ENCODE measurements at regions not wholly inside any gene's neighbourhood (a gene's known extent, or its start where the extent isn't known, plus 50 kb on each side); places are given as distances from the start of the nearest gene placed in this dataset.

DNA sequence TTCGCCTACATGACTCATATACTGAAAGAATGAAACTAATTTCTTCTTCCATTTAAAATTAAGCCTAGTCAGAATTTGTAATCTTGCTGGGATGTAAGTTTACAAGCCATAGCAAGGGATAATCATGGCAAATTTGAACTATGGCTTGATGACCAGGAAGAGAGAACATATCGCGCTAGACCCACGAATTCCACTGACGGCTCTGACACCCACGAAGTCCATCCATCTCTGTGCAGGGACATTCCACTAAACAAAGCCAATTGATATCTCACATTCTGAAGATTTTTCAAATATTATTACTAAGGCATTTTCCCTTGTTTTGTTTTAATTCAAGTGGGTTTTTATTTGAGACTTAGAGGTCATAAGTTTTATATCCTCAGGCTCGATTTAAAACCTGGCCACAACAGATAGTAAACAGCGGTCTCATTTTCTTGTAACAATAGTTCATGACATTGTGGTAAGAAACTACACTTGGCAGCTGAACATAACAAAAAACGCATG is 113.0 kb downstream of the QPCT start:
- no peak overlapping the region for H3K9ac ChIP-seq (ENCODE audit: low read length)
- H3K4me3 ChIP-seq (ENCODE audit: low read length), result no peak overlapping the region
- peaks cover 28% of the 10 kb centered on the region for H3K4me1 ChIP-seq (ENCODE audit: control insufficient read depth, insufficient read depth, low read length)
- no peak overlapping the region for H3K27ac ChIP-seq (ENCODE audit: low read depth, low read length)
- no peaks in the 10 kb centered on the region for H3K27me3 ChIP-seq (ENCODE audit: control insufficient read depth, insufficient read depth, low read length)
- H3K36me3 ChIP-seq (ENCODE audit: control insufficient read depth, insufficient read depth, low read length), result no peaks in the 10 kb centered on the region

- Histone ChIP-seq H3K4me1 (ENCODE audit: control insufficient read depth, insufficient read depth, low read length) (peaks cover 28% of the 10 kb centered on the region), H3K27me3 (ENCODE audit: control insufficient read depth, insufficient read depth, low read length) (no peaks in the 10 kb centered on the region), H3K4me3 (ENCODE audit: low read length) (no peak overlapping the region), H3K9ac (ENCODE audit: low read length) (no peak overlapping the region), H3K27ac (ENCODE audit: low read depth, low read length) (no peak overlapping the region), H3K36me3 (ENCODE audit: control insufficient read depth, insufficient read depth, low read length) (no peaks in the 10 kb centered on the region)
Measured at GRCh38 chr2:37458133-37458532, 113.7 kb downstream of the QPCT start.

- H3K4me1 ChIP-seq (ENCODE audit: control insufficient read depth, insufficient read depth, low read length), result peaks cover 28% of the 10 kb centered on the region
- H3K27ac ChIP-seq (ENCODE audit: low read depth, low read length), result peak overlapping the region; percentile 86
- no peak overlapping the region for H3K4me3 ChIP-seq (ENCODE audit: low read length)
Measured at GRCh38 chr2:37459095-37459981, 114.9 kb downstream of the QPCT start.

DNA sequence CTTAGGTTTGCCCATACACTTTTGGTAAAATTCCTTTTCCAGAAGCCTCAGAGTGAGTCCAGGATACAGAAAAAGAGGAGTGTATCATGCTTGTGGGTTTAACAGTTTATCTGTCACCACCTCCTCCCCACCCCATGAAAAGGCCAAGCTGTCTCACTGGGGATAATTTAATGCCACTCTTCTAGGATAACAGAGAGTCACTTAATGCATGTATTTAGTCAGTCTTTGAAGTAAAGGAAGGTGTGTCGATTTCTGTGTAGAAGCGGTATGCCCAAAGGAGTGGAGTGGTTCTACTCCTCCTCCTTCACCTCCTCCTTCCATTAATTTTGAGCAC is 116.4 kb downstream of the QPCT start:
- Histone ChIP-seq H3K36me3 (ENCODE audit: control insufficient read depth, insufficient read depth, low read length) (no peaks in the 10 kb centered on the region), H3K4me1 (ENCODE audit: control insufficient read depth, insufficient read depth, low read length) (peaks cover 23% of the 10 kb centered on the region), H3K27ac (ENCODE audit: low read depth, low read length) (peak overlapping the region; percentile 86), H3K27me3 (ENCODE audit: control insufficient read depth, insufficient read depth, low read length) (no peaks in the 10 kb centered on the region), H3K9ac (ENCODE audit: low read length) (no peak overlapping the region), H3K4me3 (ENCODE audit: low read length) (no peak overlapping the region)

More at GRCh38 chr2:37459095-37459981, 114.9 kb downstream of the QPCT start:
- no peaks in the 10 kb centered on the region for H3K27me3 ChIP-seq (ENCODE audit: control insufficient read depth, insufficient read depth, low read length)
- H3K36me3 ChIP-seq (ENCODE audit: control insufficient read depth, insufficient read depth, low read length), result no peaks in the 10 kb centered on the region
- H3K9ac ChIP-seq (ENCODE audit: low read length), result no peak overlapping the region

DNA sequence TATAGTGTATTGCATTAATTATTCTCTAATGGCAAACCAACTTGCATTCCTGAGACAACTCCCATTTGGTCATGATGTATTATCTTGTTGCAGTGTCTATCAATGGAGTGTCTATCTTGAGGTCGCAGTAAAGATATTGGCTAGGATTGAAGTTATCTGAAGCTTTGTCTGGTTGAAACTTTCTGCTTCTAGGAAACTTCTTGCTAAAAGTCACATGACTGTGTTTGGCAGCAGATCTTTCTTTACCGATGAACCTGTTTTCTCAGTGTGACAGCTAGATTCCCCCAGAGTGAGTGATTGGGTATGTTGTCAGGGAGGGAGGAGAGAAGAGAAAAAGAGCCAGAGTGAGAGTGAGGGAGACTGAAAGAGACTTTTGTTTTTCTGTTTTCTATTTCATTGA is 119.6 kb downstream of the QPCT start:
- no peak overlapping the region for H3K4me3 ChIP-seq (ENCODE audit: low read length)
- H3K27me3 ChIP-seq (ENCODE audit: control insufficient read depth, insufficient read depth, low read length), result no peaks in the 10 kb centered on the region
- H3K36me3 ChIP-seq (ENCODE audit: control insufficient read depth, insufficient read depth, low read length), result no peaks in the 10 kb centered on the region
- H3K4me1 ChIP-seq (ENCODE audit: control insufficient read depth, insufficient read depth, low read length), result peaks cover 31% of the 10 kb centered on the region
- no peak overlapping the region for H3K27ac ChIP-seq (ENCODE audit: low read depth, low read length)
- H3K9ac ChIP-seq (ENCODE audit: low read length), result no peak overlapping the region

GRCh38 chr2:37466533-37467222 is 122.2 kb downstream of the QPCT start:
- Histone ChIP-seq H3K4me1 (ENCODE audit: control insufficient read depth, insufficient read depth, low read length) (peaks cover 8% of the 10 kb centered on the region), H3K27me3 (ENCODE audit: control insufficient read depth, insufficient read depth, low read length) (no peaks in the 10 kb centered on the region), H3K36me3 (ENCODE audit: control insufficient read depth, insufficient read depth, low read length) (no peaks in the 10 kb centered on the region), H3K4me3 (ENCODE audit: low read length) (no peak overlapping the region), H3K27ac (ENCODE audit: low read depth, low read length) (no peak overlapping the region), H3K9ac (ENCODE audit: low read length) (no peak overlapping the region)

DNA sequence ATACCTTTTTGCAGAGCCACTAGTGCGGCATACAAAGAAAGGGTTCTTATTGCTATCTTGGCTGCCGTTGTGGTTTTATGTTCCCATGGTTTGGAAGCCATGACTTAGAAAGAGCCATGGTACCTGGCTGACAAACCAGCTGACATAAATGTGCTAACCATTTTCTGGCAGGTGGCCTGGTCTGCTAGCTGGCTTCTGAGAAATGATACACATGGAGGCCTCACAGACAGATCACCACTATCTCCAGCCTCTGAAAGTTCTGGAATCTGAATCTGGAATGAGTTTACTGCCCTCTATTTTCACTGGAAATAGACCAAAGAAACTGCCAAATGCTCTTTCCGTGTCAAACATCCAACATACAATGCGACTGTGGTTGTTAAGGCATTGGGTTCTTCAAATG is 123.7 kb downstream of the QPCT start:
- no peaks in the 10 kb centered on the region for H3K36me3 ChIP-seq (ENCODE audit: control insufficient read depth, insufficient read depth, low read length)
- no peak overlapping the region for H3K27ac ChIP-seq (ENCODE audit: low read depth, low read length)
- H3K4me1 ChIP-seq (ENCODE audit: control insufficient read depth, insufficient read depth, low read length), result peaks cover 14% of the 10 kb centered on the region
- H3K4me3 ChIP-seq (ENCODE audit: low read length), result no peak overlapping the region
- H3K9ac ChIP-seq (ENCODE audit: low read length), result no peak overlapping the region
- no peaks in the 10 kb centered on the region for H3K27me3 ChIP-seq (ENCODE audit: control insufficient read depth, insufficient read depth, low read length)

GRCh38 chr2:37469126-37469525 is 124.7 kb downstream of the QPCT start:
- H3K9ac ChIP-seq (ENCODE audit: low read length), result no peak overlapping the region
- no peak overlapping the region for H3K4me3 ChIP-seq (ENCODE audit: low read length)
- H3K27ac ChIP-seq (ENCODE audit: low read depth, low read length), result no peak overlapping the region
- H3K4me1 ChIP-seq (ENCODE audit: control insufficient read depth, insufficient read depth, low read length), result peaks cover 16% of the 10 kb centered on the region
- no peaks in the 10 kb centered on the region for H3K36me3 ChIP-seq (ENCODE audit: control insufficient read depth, insufficient read depth, low read length)
- H3K27me3 ChIP-seq (ENCODE audit: control insufficient read depth, insufficient read depth, low read length), result no peaks in the 10 kb centered on the region

GRCh38 chr2:37471104-37471503 is 126.7 kb downstream of the QPCT start:
- H3K4me1 ChIP-seq (ENCODE audit: control insufficient read depth, insufficient read depth, low read length), result peaks cover 16% of the 10 kb centered on the region
- no peaks in the 10 kb centered on the region for H3K36me3 ChIP-seq (ENCODE audit: control insufficient read depth, insufficient read depth, low read length)
- H3K4me3 ChIP-seq (ENCODE audit: low read length), result no peak overlapping the region
- no peak overlapping the region for H3K27ac ChIP-seq (ENCODE audit: low read depth, low read length)
- no peak overlapping the region for H3K9ac ChIP-seq (ENCODE audit: low read length)
- no peaks in the 10 kb centered on the region for H3K27me3 ChIP-seq (ENCODE audit: control insufficient read depth, insufficient read depth, low read length)

GRCh38 chr2:37471994-37472393 is 127.6 kb downstream of the QPCT start:
- Histone ChIP-seq H3K27ac (ENCODE audit: low read depth, low read length) (no peak overlapping the region), H3K9ac (ENCODE audit: low read length) (no peak overlapping the region), H3K36me3 (ENCODE audit: control insufficient read depth, insufficient read depth, low read length) (no peaks in the 10 kb centered on the region), H3K4me1 (ENCODE audit: control insufficient read depth, insufficient read depth, low read length) (peaks cover 13% of the 10 kb centered on the region), H3K4me3 (ENCODE audit: low read length) (no peak overlapping the region), H3K27me3 (ENCODE audit: control insufficient read depth, insufficient read depth, low read length) (no peaks in the 10 kb centered on the region)

GRCh38 chr2:37472959-37473358 is 128.5 kb downstream of the QPCT start:
- H3K27ac ChIP-seq (ENCODE audit: low read depth, low read length), result no peak overlapping the region
- H3K4me1 ChIP-seq (ENCODE audit: control insufficient read depth, insufficient read depth, low read length), result peaks cover 15% of the 10 kb centered on the region
- H3K9ac ChIP-seq (ENCODE audit: low read length), result no peak overlapping the region
- H3K36me3 ChIP-seq (ENCODE audit: control insufficient read depth, insufficient read depth, low read length), result no peaks in the 10 kb centered on the region
- H3K27me3 ChIP-seq (ENCODE audit: control insufficient read depth, insufficient read depth, low read length), result no peaks in the 10 kb centered on the region
- no peak overlapping the region for H3K4me3 ChIP-seq (ENCODE audit: low read length)

GRCh38 chr2:37476411-37476810 is 132.0 kb downstream of the QPCT start:
- H3K36me3 ChIP-seq (ENCODE audit: control insufficient read depth, insufficient read depth, low read length), result no peaks in the 10 kb centered on the region
- no peak overlapping the region for H3K27ac ChIP-seq (ENCODE audit: low read depth, low read length)
- no peak overlapping the region for H3K4me3 ChIP-seq (ENCODE audit: low read length)
- H3K9ac ChIP-seq (ENCODE audit: low read length), result no peak overlapping the region
- H3K4me1 ChIP-seq (ENCODE audit: control insufficient read depth, insufficient read depth, low read length), result peaks cover 13% of the 10 kb centered on the region
- no peaks in the 10 kb centered on the region for H3K27me3 ChIP-seq (ENCODE audit: control insufficient read depth, insufficient read depth, low read length)

Measured in rectal smooth muscle tissue (tissue), 1 donor.